WTC11 (cell line): ENCODE measurements at regions not wholly inside any gene's neighbourhood (a gene's known extent, or its start where the extent isn't known, plus 50 kb on each side); places are given as distances from the start of the nearest gene placed in this dataset.

Experiments used
- ATAC-seq: fragments of 200-7000 bp; cut with Tn5 transposase; 2 replicates; pipeline ENCODE4 v1.10.0; 2021; ENCODE audit warnings: mild to moderate bottlenecking, moderate library complexity
- CTCF ChIA-PET: fragments of 300-600 bp; sonication (Branson Sonifier 250); formaldehyde crosslinking; loops from one replicate; lab custom pipeline; 2021; ENCODE audit warnings: antibody characterized with exemption; lab: Charles Lee
- POLR2A ChIA-PET: fragments of 350-600 bp; sonication (Branson Sonifier 250); formaldehyde crosslinking; loops from one replicate; lab custom pipeline; 2021; ENCODE audit warnings: antibody characterized with exemption; lab: Charles Lee
- DNase-seq: peaks from one replicate; pipeline ENCODE4 v3.0.0; 2021; ENCODE audit warnings: low spot score
- H3K27ac Mint-ChIP-seq: 2 replicates; pipeline ENCODE4 v1.8.0; 2021; ENCODE audit warnings: mixed read lengths
- H3K27me3 Mint-ChIP-seq: 2 replicates; pipeline ENCODE4 v1.8.0; 2021; ENCODE audit warnings: low read depth, mild to moderate bottlenecking, moderate library complexity, mixed read lengths
- H3K36me3 Mint-ChIP-seq: 2 replicates; pipeline ENCODE4 v1.8.0; 2021; ENCODE audit warnings: mixed read lengths
- H3K4me1 Mint-ChIP-seq: 2 replicates; pipeline ENCODE4 v1.8.0; 2022; ENCODE audit warnings: mixed read lengths
- H3K4me3 Mint-ChIP-seq: 2 replicates; pipeline ENCODE4 v1.8.0; 2021; ENCODE audit warnings: mild to moderate bottlenecking, moderate library complexity, mixed read lengths
- H3K9me3 Mint-ChIP-seq: 2 replicates; pipeline ENCODE4 v1.8.0; 2021; ENCODE audit warnings: mixed read lengths
- CBFB ChIP-seq: sonication (generic); formaldehyde crosslinking; IDR thresholded peaks from 2 replicates; pipeline ENCODE4 v1.8.1; 2022; ENCODE audit warnings: mild to moderate bottlenecking, low read depth, missing genetic modification reagents
- CREB1 ChIP-seq: sonication (generic); formaldehyde crosslinking; IDR thresholded peaks from 2 replicates; pipeline ENCODE4 v1.8.0; 2023; ENCODE audit warnings: mild to moderate bottlenecking, missing genetic modification reagents
- CTCF ChIP-seq: fragments of 200-600 bp; IDR thresholded peaks from 2 replicates; pipeline ENCODE4 v1.8.0; 2022; ENCODE audit warnings: antibody characterized with exemption
- ELF4 ChIP-seq: sonication (generic); formaldehyde crosslinking; IDR thresholded peaks from 2 replicates; pipeline ENCODE4 v1.8.1; 2022; ENCODE audit warnings: low read depth, mild to moderate bottlenecking, moderate library complexity, missing genetic modification reagents
- ERG ChIP-seq: fragments of 250-450 bp; sonication (Bioruptor Pico); IDR thresholded peaks from 2 replicates; pipeline ENCODE4 v1.8.0; 2021; ENCODE audit warnings: mild to moderate bottlenecking
- FOXJ3 ChIP-seq: sonication (generic); formaldehyde crosslinking; IDR thresholded peaks from 2 replicates; pipeline ENCODE4 v1.9.0; 2021; ENCODE audit warnings: missing genetic modification reagents, mild to moderate bottlenecking, borderline replicate concordance
- FOXK1 ChIP-seq: sonication (generic); formaldehyde crosslinking; IDR thresholded peaks from 2 replicates; pipeline ENCODE4 v1.8.0; 2022; ENCODE audit warnings: mild to moderate bottlenecking, moderate library complexity, missing genetic modification reagents
- FOXP1 ChIP-seq: sonication (generic); formaldehyde crosslinking; IDR thresholded peaks from 2 replicates; pipeline ENCODE4 v1.8.0; 2022; ENCODE audit warnings: missing genetic modification reagents, mild to moderate bottlenecking, moderate library complexity, borderline replicate concordance
- HMGA2 ChIP-seq: fragments of 250-450 bp; sonication (Bioruptor Pico); IDR thresholded peaks from 2 replicates; pipeline ENCODE4 v1.4.0; 2021; ENCODE audit warnings: mild to moderate bottlenecking, moderate library complexity
- MLX ChIP-seq: sonication (generic); formaldehyde crosslinking; IDR thresholded peaks from 2 replicates; pipeline ENCODE4 v1.8.1; 2023; ENCODE audit warnings: mild to moderate bottlenecking, missing genetic modification reagents, moderate library complexity
- MXD4 ChIP-seq: fragments of 250-450 bp; sonication (Bioruptor Pico); IDR thresholded peaks from 2 replicates; pipeline ENCODE4 v1.8.0; 2021; ENCODE audit warnings: mild to moderate bottlenecking, moderate library complexity, borderline replicate concordance
- NFE2L1 ChIP-seq: sonication (generic); formaldehyde crosslinking; IDR thresholded peaks from 2 replicates; pipeline ENCODE4 v1.8.1; 2023; ENCODE audit warnings: missing genetic modification reagents
- NFYB ChIP-seq: sonication (generic); formaldehyde crosslinking; conservative IDR thresholded peaks from 2 replicates; pipeline ENCODE4 v1.8.0; 2022; ENCODE audit warnings: low read depth, missing genetic modification reagents
- NR2C2 ChIP-seq: sonication (generic); formaldehyde crosslinking; IDR thresholded peaks from 2 replicates; pipeline ENCODE4 v1.8.0; 2022; ENCODE audit warnings: mild to moderate bottlenecking, missing genetic modification reagents
- OVOL2 ChIP-seq: fragments of 250-450 bp; sonication (Bioruptor Pico); IDR thresholded peaks from 2 replicates; pipeline ENCODE4 v1.9.0; 2021; ENCODE audit warnings: mild to moderate bottlenecking, borderline replicate concordance
- SOX15 ChIP-seq: fragments of 250-450 bp; sonication (Bioruptor Pico); IDR thresholded peaks from 2 replicates; pipeline ENCODE4 v1.9.0; 2021; ENCODE audit warnings: mild to moderate bottlenecking
- TCF7 ChIP-seq: sonication (generic); formaldehyde crosslinking; IDR thresholded peaks from 2 replicates; pipeline ENCODE4 v1.8.0; 2022; ENCODE audit warnings: mild to moderate bottlenecking, low read depth, missing genetic modification reagents, moderate library complexity
- ZBTB21 ChIP-seq: sonication (generic); formaldehyde crosslinking; IDR thresholded peaks from 2 replicates; pipeline ENCODE4 v1.8.1; 2023; ENCODE audit warnings: mild to moderate bottlenecking, missing genetic modification reagents, borderline replicate concordance
- ZMAT4 ChIP-seq: fragments of 250-450 bp; sonication (Bioruptor Pico); IDR thresholded peaks from 2 replicates; pipeline ENCODE4 v1.9.0; 2021; ENCODE audit warnings: mild to moderate bottlenecking
- ZNF232 ChIP-seq: sonication (generic); formaldehyde crosslinking; IDR thresholded peaks from 2 replicates; pipeline ENCODE4 v1.8.0; 2022; ENCODE audit warnings: mild to moderate bottlenecking, missing genetic modification reagents
- ZNF423 ChIP-seq: fragments of 250-450 bp; sonication (Bioruptor Pico); IDR thresholded peaks from 2 replicates; pipeline ENCODE4 v2.1.2; 2022; ENCODE audit warnings: mild to moderate bottlenecking, moderate library complexity
- ZNF671 ChIP-seq: fragments of 250-450 bp; sonication (Bioruptor Pico); IDR thresholded peaks from 2 replicates; pipeline ENCODE4 v1.8.0; 2021; ENCODE audit warnings: mild to moderate bottlenecking
- ZSCAN18 ChIP-seq: fragments of 250-450 bp; sonication (Bioruptor Pico); IDR thresholded peaks from 2 replicates; pipeline ENCODE4 v2.1.2; 2022; ENCODE audit warnings: mild to moderate bottlenecking, moderate library complexity
- TF ChIP-seq, protein P1 (sequence below): fragments of 250-450 bp; sonication (Bioruptor Pico); IDR thresholded peaks from 2 replicates; pipeline ENCODE4 v1.9.0; 2021; ENCODE audit warnings: moderate library complexity, mild to moderate bottlenecking, inconsistent platforms, borderline replicate concordance
- TF ChIP-seq, protein P2 (sequence below): sonication (generic); formaldehyde crosslinking; IDR thresholded peaks from 2 replicates; pipeline ENCODE4 v1.8.1; 2023; ENCODE audit warnings: mild to moderate bottlenecking, missing genetic modification reagents

- H3K36me3 Mint-ChIP-seq = no peaks in the 10 kb centered on the region
- no peak overlapping the region for H3K27ac Mint-ChIP-seq
- no peaks in the 10 kb centered on the region for H3K27me3 Mint-ChIP-seq
- peaks cover 9% of the 10 kb centered on the region for H3K4me1 Mint-ChIP-seq
- no peak overlapping the region for H3K4me3 Mint-ChIP-seq
- POLR2A ChIA-PET = no interaction called here
- H3K9me3 Mint-ChIP-seq = peaks cover 3% of the 10 kb centered on the region; the same call in 1 of the 2 replicates
- TF ChIP-seq ZNF232 = no peak
- TF ChIP-seq MXD4 = no peak
- no peak for TF ChIP-seq SOX15
- no peak for TF ChIP-seq NR2C2 (CRISPR knock-in tag)
- TF ChIP-seq OVOL2 (CRISPR knock-in tag) = no peak
- TF ChIP-seq, protein P1, sequence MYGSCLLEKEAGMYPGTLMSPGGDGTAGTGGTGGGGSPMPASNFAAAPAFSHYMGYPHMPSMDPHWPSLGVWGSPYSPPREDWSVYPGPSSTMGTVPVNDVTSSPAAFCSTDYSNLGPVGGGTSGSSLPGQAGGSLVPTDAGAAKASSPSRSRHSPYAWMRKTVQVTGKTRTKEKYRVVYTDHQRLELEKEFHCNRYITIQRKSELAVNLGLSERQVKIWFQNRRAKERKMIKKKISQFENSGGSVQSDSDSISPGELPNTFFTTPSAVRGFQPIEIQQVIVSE (CRISPR knock-in tag) = no peak
- TF ChIP-seq NFYB = no peak
- CTCF ChIA-PET = no interaction called here
- ATAC-seq (no peak), DNase-seq (no peak)
Observed at GRCh38 chr2:143968360-143968759, 551.6 kb downstream of the ZEB2 start.

- no peak for DNase-seq
- H3K36me3 Mint-ChIP-seq = no peaks in the 10 kb centered on the region
- no peaks in the 10 kb centered on the region for H3K9me3 Mint-ChIP-seq
- ChIA-PET POLR2A (no interaction called here), CTCF (no interaction called here)
- H3K4me1 Mint-ChIP-seq = no peaks in the 10 kb centered on the region; the same call in 1 of the 2 replicates
- H3K27me3 Mint-ChIP-seq = no peaks in the 10 kb centered on the region; the same call in 1 of the 2 replicates
- no peak overlapping the region for H3K27ac Mint-ChIP-seq
- ATAC-seq = no peak
- TF ChIP-seq ZBTB21 (CRISPR knock-in tag) (no peak), MLX (CRISPR knock-in tag) (no peak), ZSCAN18 (CRISPR knock-in tag) (no peak), ZMAT4 (CRISPR knock-in tag) (no peak), FOXP1 (no peak), FOXJ3 (no peak), CTCF (no peak), NFE2L1 (CRISPR knock-in tag) (no peak), ZNF423 (CRISPR knock-in tag) (no peak), ZNF671 (CRISPR knock-in tag) (no peak), FOXK1 (CRISPR knock-in tag) (no peak), CBFB (CRISPR knock-in tag) (no peak), HMGA2 (no peak), ERG (CRISPR knock-in tag) (no peak), ELF4 (CRISPR knock-in tag) (no peak), OVOL2 (CRISPR knock-in tag) (no peak), CREB1 (CRISPR knock-in tag) (no peak), TCF7 (CRISPR knock-in tag) (no peak)
- TF ChIP-seq, protein P2, sequence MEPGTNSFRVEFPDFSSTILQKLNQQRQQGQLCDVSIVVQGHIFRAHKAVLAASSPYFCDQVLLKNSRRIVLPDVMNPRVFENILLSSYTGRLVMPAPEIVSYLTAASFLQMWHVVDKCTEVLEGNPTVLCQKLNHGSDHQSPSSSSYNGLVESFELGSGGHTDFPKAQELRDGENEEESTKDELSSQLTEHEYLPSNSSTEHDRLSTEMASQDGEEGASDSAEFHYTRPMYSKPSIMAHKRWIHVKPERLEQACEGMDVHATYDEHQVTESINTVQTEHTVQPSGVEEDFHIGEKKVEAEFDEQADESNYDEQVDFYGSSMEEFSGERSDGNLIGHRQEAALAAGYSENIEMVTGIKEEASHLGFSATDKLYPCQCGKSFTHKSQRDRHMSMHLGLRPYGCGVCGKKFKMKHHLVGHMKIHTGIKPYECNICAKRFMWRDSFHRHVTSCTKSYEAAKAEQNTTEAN = no peak
- H3K4me3 Mint-ChIP-seq = no peak overlapping the region
Observed at GRCh38 chr2:143965493-143966164, 554.3 kb downstream of the ZEB2 start.
